ENCODE measurements at regions not wholly inside any gene's neighbourhood (a gene's known extent, or its start where the extent isn't known, plus 50 kb on each side); places are given as distances from the start of the nearest gene placed in this dataset.

- DNase-seq (ENCODE audit: low spot score) = no peak
- no peak for ATAC-seq (ENCODE audit: low FRiP score)
- no peak for TF ChIP-seq CTCF (IDR thresholded peaks at IDR 0.05)
Measured at GRCh38 chr5:143964919-143965318, 153.0 kb downstream of the HMHB1 start.

GRCh38 chr5:143966280-143966679, 154.3 kb downstream of the HMHB1 start:
- ATAC-seq (ENCODE audit: low FRiP score) (no peak), DNase-seq (ENCODE audit: low spot score) (no peak)
- TF ChIP-seq CTCF (IDR thresholded peaks at IDR 0.05) = no peak

GRCh38 chr5:143968071-143968878, 156.3 kb downstream of the HMHB1 start:
- ATAC-seq (ENCODE audit: low FRiP score) (peak; percentile 75), DNase-seq (ENCODE audit: low spot score) (no peak)
- TF ChIP-seq CTCF (IDR thresholded peaks at IDR 0.05) = no peak

GRCh38 chr5:143970159-143970558, 158.2 kb downstream of the HMHB1 start:
- no peak for TF ChIP-seq CTCF (IDR thresholded peaks at IDR 0.05)
- DNase-seq (ENCODE audit: low spot score) = no peak
- no peak for ATAC-seq (ENCODE audit: low FRiP score)

- ATAC-seq (ENCODE audit: low FRiP score) = no peak
- DNase-seq (ENCODE audit: low spot score) = no peak
- no peak for TF ChIP-seq CTCF (IDR thresholded peaks at IDR 0.05)
Measured at GRCh38 chr5:143972068-143972467, 160.1 kb downstream of the HMHB1 start.

GRCh38 chr5:143976055-143976454, 164.1 kb downstream of the HMHB1 start:
- TF ChIP-seq CTCF (IDR thresholded peaks at IDR 0.05) = no peak
- DNase-seq (ENCODE audit: low spot score) = no peak
- ATAC-seq (ENCODE audit: low FRiP score) = no peak

GRCh38 chr5:143977891-143978461, 166.0 kb downstream of the HMHB1 start:
- DNase-seq (ENCODE audit: low spot score) = no peak
- TF ChIP-seq CTCF (IDR thresholded peaks at IDR 0.05) = no peak
- ATAC-seq (ENCODE audit: low FRiP score) = no peak
